ENCODE measurements at regions not wholly inside any gene's neighbourhood (a gene's known extent, or its start where the extent isn't known, plus 50 kb on each side); places are given as distances from the start of the nearest gene placed in this dataset.

- no peaks in the 10 kb centered on the region for H3K27me3 ChIP-seq (ENCODE audit: insufficient read depth, low read length)
- ChIA-PET CTCF (ENCODE audit: partially characterized antibody) (no interaction called here), POLR2A (ENCODE audit: partially characterized antibody) (no interaction called here)
- Mint-ChIP-seq H3K9me3 (no peaks in the 10 kb centered on the region), H3K4me3 (no peak overlapping the region), H3K4me1 (no peaks in the 10 kb centered on the region), H3K27ac (no peak overlapping the region), H3K27me3 (peaks cover 1 to 10% of the 10 kb centered on the region in 2 donors), H3K36me3 (no peaks in the 10 kb centered on the region)
- no peaks in the 10 kb centered on the region for H3K36me3 ChIP-seq (ENCODE audit: insufficient read depth, low read length)
- intact Hi-C loops (cut with micrococcal nuclease) = no loop called here
- DNase-seq = no peak
- H3K9me3 ChIP-seq (ENCODE audit: control insufficient read depth in 1 of 2, low read length in 2 of 2) = no peaks in the 10 kb centered on the region
- H3K4me3 ChIP-seq (ENCODE audit: low read length in 2 of 2) = no peak overlapping the region
- no peaks in the 10 kb centered on the region for H3K4me1 ChIP-seq (ENCODE audit: insufficient read depth, low read length)
- H3K27ac ChIP-seq (ENCODE audit: low read depth, low read length) = no peak overlapping the region
Measured at GRCh38 chr11:19642185-19643158, 70.2 kb upstream of the NAV2 start.

DNA sequence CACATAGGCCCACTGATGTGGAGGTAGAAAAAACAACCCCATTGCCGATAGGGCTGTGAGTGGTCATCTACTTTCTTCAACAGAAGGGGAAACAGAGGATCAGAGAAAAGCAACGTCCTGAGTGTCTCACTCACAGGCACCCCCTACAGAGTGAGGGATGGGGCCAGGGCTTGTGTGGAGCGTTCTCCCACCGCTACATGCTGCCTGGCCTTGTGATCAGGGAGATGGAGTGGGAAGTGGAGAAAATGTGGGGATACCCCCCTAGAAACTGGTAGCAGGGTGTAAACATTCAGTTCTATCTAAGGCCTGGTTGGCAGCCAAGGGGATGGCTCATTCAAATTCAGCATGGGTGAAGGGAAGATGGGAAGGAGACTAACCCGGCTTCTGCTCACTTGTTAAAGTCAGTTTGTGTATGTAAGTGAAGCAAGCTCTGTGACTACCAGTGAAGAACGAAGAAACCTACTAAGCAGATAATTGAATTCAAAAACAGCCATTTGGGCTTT lies 73.0 kb upstream of the NAV2 start:
- Histone ChIP-seq H3K27ac (ENCODE audit: low read depth, low read length) (no peak overlapping the region), H3K36me3 (ENCODE audit: insufficient read depth, low read length) (no peaks in the 10 kb centered on the region), H3K9me3 (ENCODE audit: control insufficient read depth in 1 of 2, low read length in 2 of 2) (no peaks in the 10 kb centered on the region), H3K4me1 (ENCODE audit: insufficient read depth, low read length) (no peaks in the 10 kb centered on the region), H3K27me3 (ENCODE audit: insufficient read depth, low read length) (no peaks in the 10 kb centered on the region), H3K4me3 (ENCODE audit: low read length in 2 of 2) (no peak overlapping the region)
- Mint-ChIP-seq H3K27me3 (peaks cover 0 to 7% of the 10 kb centered on the region in 2 donors), H3K27ac (no peak overlapping the region), H3K4me3 (no peak overlapping the region), H3K4me1 (no peaks in the 10 kb centered on the region), H3K36me3 (no peaks in the 10 kb centered on the region), H3K9me3 (peaks cover 2 to 10% (median 5%) of the 10 kb centered on the region in 8 donors)
- CTCF ChIA-PET (ENCODE audit: partially characterized antibody) = interaction anchor here (1.2 kb wide), 1 partner anchor 13 kb away, joined by 3 read pairs; no protein-coding TSS in a partner anchor
- POLR2A ChIA-PET (ENCODE audit: partially characterized antibody) = no interaction called here
- intact Hi-C loops (cut with micrococcal nuclease) = no loop called here
- no peak for DNase-seq

- intact Hi-C loops (cut with micrococcal nuclease) = no loop called here
- Histone ChIP-seq H3K27ac (ENCODE audit: low read depth, low read length) (no peak overlapping the region), H3K36me3 (ENCODE audit: insufficient read depth, low read length) (no peaks in the 10 kb centered on the region), H3K27me3 (ENCODE audit: insufficient read depth, low read length) (no peaks in the 10 kb centered on the region), H3K9me3 (ENCODE audit: control insufficient read depth in 1 of 2, low read length in 2 of 2) (no peaks in the 10 kb centered on the region), H3K4me3 (ENCODE audit: low read length in 2 of 2) (no peak overlapping the region), H3K4me1 (ENCODE audit: insufficient read depth, low read length) (no peaks in the 10 kb centered on the region)
- Mint-ChIP-seq H3K27me3 (peaks cover 1 to 5% of the 10 kb centered on the region in 2 donors), H3K4me1 (no peaks in the 10 kb centered on the region), H3K36me3 (no peaks in the 10 kb centered on the region), H3K4me3 (no peak overlapping the region), H3K9me3 (peaks cover 2 to 11% (median 8%) of the 10 kb centered on the region in 8 donors), H3K27ac (no peak overlapping the region)
- POLR2A ChIA-PET (ENCODE audit: partially characterized antibody) = no interaction called here
- DNase-seq = no peak
- CTCF ChIA-PET (ENCODE audit: partially characterized antibody) = no interaction called here
Measured at GRCh38 chr11:19635332-19635731, 77.3 kb upstream of the NAV2 start.

DNA sequence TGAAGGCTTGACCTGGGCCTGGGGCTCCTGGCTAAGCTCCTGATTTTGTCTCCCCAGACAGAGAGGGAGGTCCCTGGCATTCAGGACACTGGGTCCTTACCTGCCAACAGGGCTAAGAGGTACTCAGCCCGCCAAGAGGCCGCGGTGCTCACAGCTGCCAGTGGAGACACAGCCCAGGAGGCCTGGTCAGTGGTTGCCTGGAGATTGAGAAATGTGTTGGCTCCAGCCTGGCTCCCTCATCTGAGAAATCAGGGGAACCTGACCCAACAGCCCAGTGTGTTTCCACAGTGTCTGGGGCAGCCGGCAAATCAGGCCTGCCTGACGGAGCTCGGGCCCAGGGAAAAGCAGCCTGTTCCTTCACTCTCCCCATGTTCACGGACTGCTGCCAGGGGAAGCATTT lies 79.4 kb upstream of the NAV2 start:
- ChIA-PET POLR2A (ENCODE audit: partially characterized antibody) (no interaction called here), CTCF (ENCODE audit: partially characterized antibody) (no interaction called here)
- H3K4me1 Mint-ChIP-seq = no peaks in the 10 kb centered on the region
- Histone ChIP-seq H3K9me3 (ENCODE audit: control insufficient read depth in 1 of 2, low read length in 2 of 2) (no peaks in the 10 kb centered on the region), H3K27ac (ENCODE audit: low read depth, low read length) (no peak overlapping the region), H3K36me3 (ENCODE audit: insufficient read depth, low read length) (no peaks in the 10 kb centered on the region), H3K27me3 (ENCODE audit: insufficient read depth, low read length) (no peaks in the 10 kb centered on the region), H3K4me3 (ENCODE audit: low read length in 2 of 2) (no peak overlapping the region), H3K4me1 (ENCODE audit: insufficient read depth, low read length) (no peaks in the 10 kb centered on the region)
- no peak overlapping the region for H3K4me3 Mint-ChIP-seq
- peaks cover 8 to 16% of the 10 kb centered on the region in 2 donors for H3K27me3 Mint-ChIP-seq
- no peaks in the 10 kb centered on the region for H3K36me3 Mint-ChIP-seq
- no peak for DNase-seq
- intact Hi-C loops (cut with micrococcal nuclease) = no loop called here
- no peak overlapping the region for H3K27ac Mint-ChIP-seq
- H3K9me3 Mint-ChIP-seq = peaks cover 2 to 11% (median 8%) of the 10 kb centered on the region in 8 donors

DNA sequence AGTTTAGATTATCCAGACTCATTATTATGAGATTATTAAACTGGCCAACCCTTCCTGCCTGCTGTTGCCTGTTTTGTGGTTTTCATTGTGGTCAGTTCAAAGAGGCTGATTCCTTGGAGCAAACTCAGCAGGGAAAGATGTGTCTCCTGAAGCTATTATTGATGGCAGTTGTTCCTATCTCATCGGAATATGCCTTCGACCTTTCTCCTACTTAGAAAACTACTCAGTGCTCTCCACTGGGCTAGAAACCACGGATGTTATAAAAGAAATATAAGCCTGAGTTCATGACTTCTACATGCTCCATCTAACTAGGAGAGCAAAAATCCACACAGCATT lies 80.2 kb upstream of the NAV2 start:
- POLR2A ChIA-PET (ENCODE audit: partially characterized antibody) = no interaction called here
- intact Hi-C loops (cut with micrococcal nuclease) = no loop called here
- Mint-ChIP-seq H3K4me1 (no peaks in the 10 kb centered on the region), H3K27me3 (peaks cover 9 to 16% of the 10 kb centered on the region in 2 donors), H3K27ac (no peak overlapping the region), H3K4me3 (no peak overlapping the region), H3K36me3 (no peaks in the 10 kb centered on the region), H3K9me3 (peaks cover 2 to 11% (median 8%) of the 10 kb centered on the region in 8 donors)
- CTCF ChIA-PET (ENCODE audit: partially characterized antibody) = no interaction called here
- H3K27me3 ChIP-seq (ENCODE audit: insufficient read depth, low read length) = no peaks in the 10 kb centered on the region
- no peak overlapping the region for H3K4me3 ChIP-seq (ENCODE audit: low read length in 2 of 2)
- no peaks in the 10 kb centered on the region for H3K9me3 ChIP-seq (ENCODE audit: control insufficient read depth in 1 of 2, low read length in 2 of 2)
- no peak for DNase-seq
- no peaks in the 10 kb centered on the region for H3K4me1 ChIP-seq (ENCODE audit: insufficient read depth, low read length)
- no peaks in the 10 kb centered on the region for H3K36me3 ChIP-seq (ENCODE audit: insufficient read depth, low read length)
- no peak overlapping the region for H3K27ac ChIP-seq (ENCODE audit: low read depth, low read length)

DNA sequence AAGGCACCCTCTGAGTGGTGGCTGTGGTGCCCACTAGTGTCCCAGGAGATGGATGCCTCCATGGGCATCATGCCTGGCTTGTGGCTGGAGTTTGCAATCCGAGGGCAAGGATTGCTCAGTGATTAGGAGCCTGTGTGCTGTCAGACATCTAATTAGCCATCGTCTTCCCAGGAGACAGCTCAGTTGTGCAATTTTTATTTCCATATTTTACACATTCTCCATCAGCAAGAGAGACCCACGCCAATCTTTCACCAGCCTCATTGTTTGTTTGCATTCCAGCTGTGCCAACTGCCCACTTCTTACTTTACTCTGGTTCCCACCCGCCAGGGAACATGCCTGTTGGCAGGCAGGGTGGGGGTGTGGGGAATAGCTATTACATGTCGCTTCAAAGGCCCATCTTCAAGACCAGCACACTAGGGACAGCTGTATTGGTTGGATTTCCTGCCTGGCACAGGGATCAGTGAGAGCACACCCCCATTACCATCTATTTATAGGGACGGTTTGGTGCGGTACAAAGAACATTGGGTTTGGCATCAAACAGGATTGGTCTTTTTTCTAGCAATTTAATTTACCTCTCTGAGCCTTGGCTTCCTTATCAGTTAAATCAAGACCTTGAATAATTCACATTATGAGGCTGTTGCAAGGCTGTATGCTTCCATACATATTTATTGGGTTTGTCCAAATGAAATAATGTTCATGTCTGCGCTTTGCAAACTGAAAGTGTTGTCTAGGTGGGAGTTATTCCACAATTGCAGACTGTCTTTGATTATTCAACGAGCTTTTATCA lies 80.7 kb upstream of the NAV2 start:
- intact Hi-C loops (cut with micrococcal nuclease) = no loop called here
- peaks cover 9 to 14% of the 10 kb centered on the region in 2 donors for H3K27me3 Mint-ChIP-seq
- H3K9me3 Mint-ChIP-seq = peaks cover 0 to 11% (median 6%) of the 10 kb centered on the region in 8 donors
- H3K4me3 Mint-ChIP-seq = no peak overlapping the region
- Histone ChIP-seq H3K4me1 (ENCODE audit: insufficient read depth, low read length) (no peaks in the 10 kb centered on the region), H3K27ac (ENCODE audit: low read depth, low read length) (no peak overlapping the region), H3K36me3 (ENCODE audit: insufficient read depth, low read length) (no peaks in the 10 kb centered on the region), H3K4me3 (ENCODE audit: low read length in 2 of 2) (no peak overlapping the region), H3K27me3 (ENCODE audit: insufficient read depth, low read length) (no peaks in the 10 kb centered on the region), H3K9me3 (ENCODE audit: control insufficient read depth in 1 of 2, low read length in 2 of 2) (no peaks in the 10 kb centered on the region)
- H3K27ac Mint-ChIP-seq = no peak overlapping the region
- DNase-seq = no peak
- ChIA-PET POLR2A (ENCODE audit: partially characterized antibody) (no interaction called here), CTCF (ENCODE audit: partially characterized antibody) (no interaction called here)
- no peaks in the 10 kb centered on the region for H3K36me3 Mint-ChIP-seq
- no peaks in the 10 kb centered on the region for H3K4me1 Mint-ChIP-seq

DNA sequence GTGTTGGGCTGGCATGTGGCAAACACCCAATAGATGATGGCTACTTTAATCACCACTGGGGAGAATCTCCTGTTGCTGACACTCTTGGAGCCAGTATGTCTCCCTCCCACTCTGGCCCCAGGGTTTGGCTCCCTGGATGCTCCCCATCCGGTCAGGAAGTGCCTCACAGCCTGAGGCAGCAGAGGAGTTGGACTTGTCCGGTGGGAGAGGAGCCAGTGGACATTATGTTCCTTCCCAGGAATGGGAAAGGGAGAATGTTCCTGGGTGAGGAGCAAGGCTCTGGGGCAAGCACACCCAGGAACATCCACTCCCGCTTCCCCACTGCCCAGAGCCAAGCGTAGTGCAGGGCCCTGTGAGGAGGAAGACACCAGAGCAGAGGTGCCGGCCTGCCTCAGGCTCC lies 84.6 kb upstream of the NAV2 start:
- Mint-ChIP-seq H3K4me3 (no peak overlapping the region), H3K27ac (no peak overlapping the region), H3K27me3 (peaks cover 16 to 17% of the 10 kb centered on the region in 2 donors), H3K9me3 (peaks cover 0 to 6% (median 1%) of the 10 kb centered on the region in 8 donors), H3K4me1 (no peaks in the 10 kb centered on the region), H3K36me3 (no peaks in the 10 kb centered on the region)
- CTCF ChIA-PET (ENCODE audit: partially characterized antibody) = no interaction called here
- Histone ChIP-seq H3K4me1 (ENCODE audit: insufficient read depth, low read length) (no peaks in the 10 kb centered on the region), H3K9me3 (ENCODE audit: control insufficient read depth in 1 of 2, low read length in 2 of 2) (no peaks in the 10 kb centered on the region), H3K27ac (ENCODE audit: low read depth, low read length) (no peak overlapping the region), H3K36me3 (ENCODE audit: insufficient read depth, low read length) (no peaks in the 10 kb centered on the region), H3K27me3 (ENCODE audit: insufficient read depth, low read length) (no peaks in the 10 kb centered on the region), H3K4me3 (ENCODE audit: low read length in 2 of 2) (no peak overlapping the region)
- POLR2A ChIA-PET (ENCODE audit: partially characterized antibody) = no interaction called here
- intact Hi-C loops (cut with micrococcal nuclease) = no loop called here
- DNase-seq = no peak
